WERI-Rb-1 (cell line): ENCODE measurements at regions not wholly inside any gene's neighbourhood (a gene's known extent, or its start where the extent isn't known, plus 50 kb on each side); places are given as distances from the start of the nearest gene placed in this dataset.

Experiments
- DNase-seq: peaks from one replicate; pipeline ENCODE4 v3.0.0-alpha.2; 2020
- H3K27ac ChIP-seq: fragments of 250-450 bp; sonication (Bioruptor Pico); 2 replicates; pipeline ENCODE4 v1.5.1; 2020; ENCODE audit warnings: mild to moderate bottlenecking, moderate library complexity
- H3K27me3 ChIP-seq: fragments of 250-450 bp; sonication (Bioruptor Pico); 2 replicates; pipeline ENCODE4 v1.5.1; 2021; ENCODE audit warnings: mild to moderate bottlenecking, low read depth, moderate library complexity; ENCODE audit not compliant: insufficient read depth, severe bottlenecking
- H3K36me3 ChIP-seq: fragments of 250-450 bp; sonication (Bioruptor Pico); 2 replicates; pipeline ENCODE4 v1.5.1; 2020; ENCODE audit warnings: mild to moderate bottlenecking, moderate library complexity
- H3K4me3 ChIP-seq: 2 replicates; pipeline ENCODE4 v1.5.1; 2011; ENCODE audit warnings: low read depth, mild to moderate bottlenecking, control low read depth, low read length
- H3K9me3 ChIP-seq: fragments of 250-450 bp; sonication (Bioruptor Pico); 2 replicates; pipeline ENCODE4 v1.5.1; 2021; ENCODE audit warnings: mild to moderate bottlenecking, moderate library complexity; ENCODE audit not compliant: severe bottlenecking
- TF ChIP-seq, protein P1 (sequence below): IDR thresholded peaks from 2 replicates; pipeline ENCODE4 v1.5.1; 2011; ENCODE audit warnings: low read depth, mild to moderate bottlenecking, control low read depth, inconsistent platforms, low read length

DNA sequence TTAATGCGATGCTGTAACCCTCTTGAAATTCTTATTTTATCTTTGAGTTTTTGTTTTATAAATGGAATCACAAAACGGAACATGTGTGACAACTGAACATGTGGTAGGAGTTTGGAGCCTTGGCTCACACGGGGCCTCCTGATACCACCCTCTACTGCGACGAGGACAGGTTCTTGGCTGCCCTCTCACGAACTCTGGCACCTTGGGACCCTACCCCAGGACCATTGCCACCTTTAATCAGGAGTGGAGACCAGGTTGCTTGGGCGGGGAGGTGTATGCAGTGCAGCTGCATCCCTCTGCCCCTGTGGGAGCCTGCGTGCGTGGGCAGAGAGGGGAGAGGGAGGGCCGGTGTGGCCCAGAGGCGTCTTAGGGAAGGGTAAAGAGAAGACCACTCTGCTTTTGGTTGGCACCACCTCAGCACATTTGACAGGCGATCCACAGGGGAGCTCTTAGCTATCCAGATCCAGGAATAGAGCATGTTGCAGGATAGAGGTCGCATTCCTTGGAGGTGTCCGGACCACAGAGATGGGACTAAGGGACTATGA is 753.9 kb upstream of the PTPRD start:
- Histone ChIP-seq H3K27me3 (no peaks in the 10 kb centered on the region), H3K27ac (no peak overlapping the region), H3K9me3 (no peaks in the 10 kb centered on the region), H3K36me3 (no peaks in the 10 kb centered on the region), H3K4me3 (no peak overlapping the region)
- TF ChIP-seq, protein P1, sequence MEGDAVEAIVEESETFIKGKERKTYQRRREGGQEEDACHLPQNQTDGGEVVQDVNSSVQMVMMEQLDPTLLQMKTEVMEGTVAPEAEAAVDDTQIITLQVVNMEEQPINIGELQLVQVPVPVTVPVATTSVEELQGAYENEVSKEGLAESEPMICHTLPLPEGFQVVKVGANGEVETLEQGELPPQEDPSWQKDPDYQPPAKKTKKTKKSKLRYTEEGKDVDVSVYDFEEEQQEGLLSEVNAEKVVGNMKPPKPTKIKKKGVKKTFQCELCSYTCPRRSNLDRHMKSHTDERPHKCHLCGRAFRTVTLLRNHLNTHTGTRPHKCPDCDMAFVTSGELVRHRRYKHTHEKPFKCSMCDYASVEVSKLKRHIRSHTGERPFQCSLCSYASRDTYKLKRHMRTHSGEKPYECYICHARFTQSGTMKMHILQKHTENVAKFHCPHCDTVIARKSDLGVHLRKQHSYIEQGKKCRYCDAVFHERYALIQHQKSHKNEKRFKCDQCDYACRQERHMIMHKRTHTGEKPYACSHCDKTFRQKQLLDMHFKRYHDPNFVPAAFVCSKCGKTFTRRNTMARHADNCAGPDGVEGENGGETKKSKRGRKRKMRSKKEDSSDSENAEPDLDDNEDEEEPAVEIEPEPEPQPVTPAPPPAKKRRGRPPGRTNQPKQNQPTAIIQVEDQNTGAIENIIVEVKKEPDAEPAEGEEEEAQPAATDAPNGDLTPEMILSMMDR: no peak
- no peak for DNase-seq

DNA sequence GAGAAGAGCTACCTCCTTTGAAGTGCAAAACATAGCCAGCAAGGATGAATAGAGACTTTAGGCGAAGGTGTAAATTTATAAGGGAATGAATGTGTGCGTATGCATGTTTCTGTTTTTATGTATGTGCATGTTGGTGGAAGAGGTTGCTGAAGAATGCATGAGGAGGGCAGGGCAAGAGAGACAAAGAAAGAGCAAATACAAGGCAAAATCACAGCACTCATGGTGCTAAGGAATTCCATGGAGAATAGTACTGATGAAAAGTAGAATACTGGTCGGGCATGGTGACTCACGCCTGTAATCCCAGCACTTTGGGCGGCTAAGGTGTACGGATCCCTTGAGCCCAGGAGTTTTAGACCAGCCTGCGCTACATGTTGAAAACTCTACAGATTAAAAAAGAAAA is 762.1 kb upstream of the PTPRD start:
- no peak for DNase-seq

GRCh38 chr9:11402621-11403020 is 789.8 kb upstream of the PTPRD start:
- no peak for DNase-seq
- no peaks in the 10 kb centered on the region for H3K36me3 ChIP-seq
- TF ChIP-seq, protein P1: no peak
- H3K27ac ChIP-seq: no peak overlapping the region
- no peaks in the 10 kb centered on the region for H3K9me3 ChIP-seq
- H3K27me3 ChIP-seq: no peaks in the 10 kb centered on the region
- H3K4me3 ChIP-seq: no peak overlapping the region

More for the DNA sequence above, 762.1 kb upstream of the PTPRD start:
- Histone ChIP-seq H3K9me3 (no peaks in the 10 kb centered on the region), H3K4me3 (no peak overlapping the region), H3K36me3 (no peaks in the 10 kb centered on the region), H3K27me3 (no peaks in the 10 kb centered on the region), H3K27ac (no peak overlapping the region)
- TF ChIP-seq, protein P1: no peak

GRCh38 chr9:11414241-11414640 is 801.4 kb upstream of the PTPRD start:
- H3K4me3 ChIP-seq: no peak overlapping the region
- H3K9me3 ChIP-seq: no peaks in the 10 kb centered on the region
- H3K36me3 ChIP-seq: no peaks in the 10 kb centered on the region
- TF ChIP-seq, protein P1: no peak
- no peak overlapping the region for H3K27ac ChIP-seq
- H3K27me3 ChIP-seq: no peaks in the 10 kb centered on the region
- DNase-seq: no peak

- H3K36me3 ChIP-seq: no peaks in the 10 kb centered on the region
- TF ChIP-seq, protein P1: no peak
- no peak overlapping the region for H3K4me3 ChIP-seq
- H3K27me3 ChIP-seq: no peaks in the 10 kb centered on the region
- DNase-seq: peak; percentile 24
- H3K9me3 ChIP-seq: no peaks in the 10 kb centered on the region
- 0 out of 2 replicates have a peak overlapping the region, but pooled peaks have one; percentile 21 for H3K27ac ChIP-seq
Observed at GRCh38 chr9:11417782-11418181, 805.0 kb upstream of the PTPRD start.

- TF ChIP-seq, protein P1: no peak
- Histone ChIP-seq H3K4me3 (no peak overlapping the region), H3K9me3 (no peaks in the 10 kb centered on the region), H3K27me3 (no peaks in the 10 kb centered on the region), H3K36me3 (no peaks in the 10 kb centered on the region), H3K27ac (no peak overlapping the region)
- no peak for DNase-seq
Observed at GRCh38 chr9:11431490-11431889, 818.7 kb upstream of the PTPRD start.
